22Rv1 (cell line): ENCODE measurements at regions not wholly inside any gene's neighbourhood (a gene's known extent, or its start where the extent isn't known, plus 50 kb on each side); places are given as distances from the start of the nearest gene placed in this dataset.

Experiments used
- ZFX ChIP-seq: fragments of 450-650 bp; IDR thresholded peaks from 2 replicates; pipeline ENCODE4 v1.6.1; 2017; ENCODE audit warnings: antibody characterized with exemption, borderline replicate concordance
- TF ChIP-seq, protein P1 (sequence below): fragments of 450-650 bp; IDR thresholded peaks from 2 replicates; pipeline ENCODE4 v1.5.1; 2017; ENCODE audit warnings: mild to moderate bottlenecking

DNA sequence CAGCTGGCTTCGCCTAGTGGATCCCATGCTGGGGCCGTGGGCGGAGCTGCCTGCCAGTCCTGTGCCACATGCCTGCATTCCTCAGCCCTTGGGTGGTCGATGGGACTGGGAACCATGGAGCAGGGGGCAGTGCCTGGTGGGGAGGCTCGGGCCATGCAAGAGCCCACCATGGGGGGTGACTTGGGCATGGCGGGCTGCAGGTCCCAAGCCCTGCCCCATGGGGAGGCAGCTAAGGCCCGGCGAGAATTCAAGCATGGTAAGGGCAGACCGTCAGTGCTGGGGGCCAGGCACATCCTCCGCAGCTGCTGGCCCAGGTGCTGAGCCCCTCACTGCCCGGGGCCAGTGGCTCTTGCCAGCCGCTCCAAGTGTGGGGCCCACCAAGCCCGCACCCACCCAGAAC lies 262.6 kb downstream of the CENPC start:
- TF ChIP-seq, protein P1, sequence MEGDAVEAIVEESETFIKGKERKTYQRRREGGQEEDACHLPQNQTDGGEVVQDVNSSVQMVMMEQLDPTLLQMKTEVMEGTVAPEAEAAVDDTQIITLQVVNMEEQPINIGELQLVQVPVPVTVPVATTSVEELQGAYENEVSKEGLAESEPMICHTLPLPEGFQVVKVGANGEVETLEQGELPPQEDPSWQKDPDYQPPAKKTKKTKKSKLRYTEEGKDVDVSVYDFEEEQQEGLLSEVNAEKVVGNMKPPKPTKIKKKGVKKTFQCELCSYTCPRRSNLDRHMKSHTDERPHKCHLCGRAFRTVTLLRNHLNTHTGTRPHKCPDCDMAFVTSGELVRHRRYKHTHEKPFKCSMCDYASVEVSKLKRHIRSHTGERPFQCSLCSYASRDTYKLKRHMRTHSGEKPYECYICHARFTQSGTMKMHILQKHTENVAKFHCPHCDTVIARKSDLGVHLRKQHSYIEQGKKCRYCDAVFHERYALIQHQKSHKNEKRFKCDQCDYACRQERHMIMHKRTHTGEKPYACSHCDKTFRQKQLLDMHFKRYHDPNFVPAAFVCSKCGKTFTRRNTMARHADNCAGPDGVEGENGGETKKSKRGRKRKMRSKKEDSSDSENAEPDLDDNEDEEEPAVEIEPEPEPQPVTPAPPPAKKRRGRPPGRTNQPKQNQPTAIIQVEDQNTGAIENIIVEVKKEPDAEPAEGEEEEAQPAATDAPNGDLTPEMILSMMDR: no peak
- TF ChIP-seq ZFX: no peak
